ENCODE measurements at regions not wholly inside any gene's neighbourhood (a gene's known extent, or its start where the extent isn't known, plus 50 kb on each side); places are given as distances from the start of the nearest gene placed in this dataset.

DNA sequence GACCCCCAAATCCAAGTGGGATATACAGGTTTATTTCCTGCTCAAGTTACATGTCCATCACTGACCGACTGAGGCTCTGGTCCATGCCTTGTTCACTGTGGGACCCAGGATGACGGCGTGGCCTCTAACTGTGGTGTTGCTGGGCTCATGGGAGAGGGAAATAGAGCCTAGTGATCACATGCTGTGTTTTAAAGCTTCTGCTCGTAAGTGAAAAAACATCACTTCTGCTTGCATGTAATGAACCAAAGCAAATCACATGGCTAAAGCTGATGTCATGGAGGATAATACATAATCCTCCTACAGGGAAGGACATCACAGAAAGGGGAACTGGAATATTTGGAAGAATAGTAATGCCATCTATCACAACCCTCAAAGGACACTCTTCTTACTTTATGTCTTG, 107.6 kb downstream of the FASLG start:
- TF ChIP-seq, protein P1, sequence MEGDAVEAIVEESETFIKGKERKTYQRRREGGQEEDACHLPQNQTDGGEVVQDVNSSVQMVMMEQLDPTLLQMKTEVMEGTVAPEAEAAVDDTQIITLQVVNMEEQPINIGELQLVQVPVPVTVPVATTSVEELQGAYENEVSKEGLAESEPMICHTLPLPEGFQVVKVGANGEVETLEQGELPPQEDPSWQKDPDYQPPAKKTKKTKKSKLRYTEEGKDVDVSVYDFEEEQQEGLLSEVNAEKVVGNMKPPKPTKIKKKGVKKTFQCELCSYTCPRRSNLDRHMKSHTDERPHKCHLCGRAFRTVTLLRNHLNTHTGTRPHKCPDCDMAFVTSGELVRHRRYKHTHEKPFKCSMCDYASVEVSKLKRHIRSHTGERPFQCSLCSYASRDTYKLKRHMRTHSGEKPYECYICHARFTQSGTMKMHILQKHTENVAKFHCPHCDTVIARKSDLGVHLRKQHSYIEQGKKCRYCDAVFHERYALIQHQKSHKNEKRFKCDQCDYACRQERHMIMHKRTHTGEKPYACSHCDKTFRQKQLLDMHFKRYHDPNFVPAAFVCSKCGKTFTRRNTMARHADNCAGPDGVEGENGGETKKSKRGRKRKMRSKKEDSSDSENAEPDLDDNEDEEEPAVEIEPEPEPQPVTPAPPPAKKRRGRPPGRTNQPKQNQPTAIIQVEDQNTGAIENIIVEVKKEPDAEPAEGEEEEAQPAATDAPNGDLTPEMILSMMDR (IDR thresholded peaks at IDR 0.05): no peak
- Mint-ChIP-seq H3K4me1 (peaks cover 38% of the 10 kb centered on the region), H3K4me3 (no peak overlapping the region), H3K36me3 (ENCODE audit: low read depth) (no peaks in the 10 kb centered on the region), H3K27ac (no peak overlapping the region), H3K9me3 (no peaks in the 10 kb centered on the region), H3K27me3 (no peaks in the 10 kb centered on the region)
- peak; percentile 13 for ATAC-seq (ENCODE audit: low read depth)
- no peak for DNase-seq
- CTCF ChIA-PET: interaction anchor here (0.8 to 1.1 kb wide), 2 partner anchors 21 to 424 kb away, joined by 3 to 4 read pairs; no protein-coding TSS in a partner anchor
- intact Hi-C loops (cut with micrococcal nuclease): no loop called here
- POLR2A ChIA-PET: interaction anchor here (0.6 kb wide), 1 partner anchor 53 kb away, joined by 3 read pairs; no protein-coding TSS in a partner anchor

DNA sequence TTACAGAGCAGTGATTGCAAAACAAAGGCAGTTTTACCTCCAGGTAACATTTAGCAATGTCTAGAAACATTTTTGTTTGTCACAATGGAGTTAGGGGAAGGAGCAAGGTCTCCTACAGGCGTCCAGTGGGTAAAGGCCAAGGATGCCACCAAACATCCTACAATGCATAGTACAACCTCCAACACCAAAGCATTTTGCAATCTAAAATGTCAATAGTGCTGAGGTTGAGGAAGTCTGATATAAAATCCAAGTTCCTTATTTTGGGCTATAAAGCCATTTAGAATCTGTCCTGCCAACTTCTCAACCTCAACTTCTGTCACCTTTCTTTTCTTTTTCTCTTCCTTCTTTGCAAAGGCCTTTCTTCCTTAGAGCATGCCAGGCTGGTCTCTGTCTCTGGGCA, 111.2 kb downstream of the FASLG start:
- CTCF ChIA-PET: no interaction called here
- no peak for ATAC-seq (ENCODE audit: low read depth)

DNA sequence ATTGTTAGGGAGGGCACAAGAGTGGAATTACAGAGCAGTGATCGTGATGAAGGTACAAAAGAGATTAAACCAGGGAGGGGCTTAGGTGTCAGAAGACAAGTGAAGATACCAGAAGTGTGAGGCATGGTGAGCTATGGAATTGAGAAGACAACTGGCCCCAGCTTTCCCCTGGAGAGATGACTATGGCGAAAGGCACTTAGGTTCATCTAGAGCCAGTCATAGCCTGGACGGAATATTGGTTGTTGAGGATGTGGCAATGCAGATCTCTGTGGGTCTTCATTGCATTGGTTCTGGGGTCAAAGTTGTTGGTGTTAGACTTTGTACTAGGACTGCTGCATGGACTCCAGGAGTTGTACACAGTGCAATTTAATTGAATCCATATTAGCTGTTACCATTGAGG, 115.7 kb downstream of the FASLG start:
- intact Hi-C loops (cut with micrococcal nuclease): no loop called here
- ChIA-PET POLR2A (no interaction called here), CTCF (interaction anchor here (3.1 kb wide), 1 partner anchor 428 kb away, joined by 16 read pairs; no protein-coding TSS in a partner anchor)
- Mint-ChIP-seq H3K36me3 (ENCODE audit: low read depth) (no peaks in the 10 kb centered on the region), H3K9me3 (no peaks in the 10 kb centered on the region), H3K27ac (no peak overlapping the region), H3K27me3 (no peaks in the 10 kb centered on the region), H3K4me3 (no peak overlapping the region), H3K4me1 (peaks cover 11% of the 10 kb centered on the region)
- TF ChIP-seq, protein P1 (IDR thresholded peaks at IDR 0.05): no peak
- ATAC-seq (ENCODE audit: low read depth) (no peak), DNase-seq (no peak)

More for the DNA sequence above, 111.2 kb downstream of the FASLG start:
- H3K4me3 Mint-ChIP-seq: no peak overlapping the region
- POLR2A ChIA-PET: no interaction called here
- intact Hi-C loops (cut with micrococcal nuclease): no loop called here
- peaks cover 18% of the 10 kb centered on the region for H3K4me1 Mint-ChIP-seq
- no peak overlapping the region for H3K27ac Mint-ChIP-seq
- no peaks in the 10 kb centered on the region for H3K27me3 Mint-ChIP-seq
- no peaks in the 10 kb centered on the region for H3K36me3 Mint-ChIP-seq (ENCODE audit: low read depth)
- TF ChIP-seq, protein P1 (IDR thresholded peaks at IDR 0.05): no peak
- H3K9me3 Mint-ChIP-seq: no peaks in the 10 kb centered on the region
- DNase-seq: no peak

DNA sequence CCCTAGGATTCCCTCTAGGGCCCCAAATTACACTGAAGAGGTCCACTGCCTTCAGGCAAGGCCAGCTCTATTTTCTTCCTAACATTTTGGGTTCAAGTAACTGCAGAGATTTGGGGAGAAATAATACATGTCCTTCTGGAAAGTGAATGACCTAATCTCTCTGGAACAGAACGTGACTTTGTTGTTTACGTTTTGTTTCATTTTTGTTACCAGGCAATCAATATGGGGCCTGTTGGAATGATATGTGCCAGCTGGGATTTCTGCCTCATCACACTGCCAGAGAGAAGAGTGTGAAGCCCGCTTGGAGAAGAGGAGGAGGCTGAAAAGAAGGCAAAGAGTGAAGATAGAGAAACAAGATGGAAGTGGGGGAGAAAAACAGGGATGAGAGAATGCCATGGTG, 116.7 kb downstream of the FASLG start:
- Mint-ChIP-seq H3K27me3 (no peaks in the 10 kb centered on the region), H3K27ac (no peak overlapping the region), H3K4me3 (no peak overlapping the region), H3K36me3 (ENCODE audit: low read depth) (no peaks in the 10 kb centered on the region), H3K4me1 (peaks cover 9% of the 10 kb centered on the region), H3K9me3 (no peaks in the 10 kb centered on the region)
- ChIA-PET CTCF (interaction anchor here (3.1 kb wide), 1 partner anchor 427 kb away, joined by 16 read pairs; no protein-coding TSS in a partner anchor), POLR2A (no interaction called here)
- intact Hi-C loops (cut with micrococcal nuclease): no loop called here
- ATAC-seq (ENCODE audit: low read depth): no peak
- DNase-seq: no peak
- TF ChIP-seq, protein P1 (IDR thresholded peaks at IDR 0.05): no peak

DNA sequence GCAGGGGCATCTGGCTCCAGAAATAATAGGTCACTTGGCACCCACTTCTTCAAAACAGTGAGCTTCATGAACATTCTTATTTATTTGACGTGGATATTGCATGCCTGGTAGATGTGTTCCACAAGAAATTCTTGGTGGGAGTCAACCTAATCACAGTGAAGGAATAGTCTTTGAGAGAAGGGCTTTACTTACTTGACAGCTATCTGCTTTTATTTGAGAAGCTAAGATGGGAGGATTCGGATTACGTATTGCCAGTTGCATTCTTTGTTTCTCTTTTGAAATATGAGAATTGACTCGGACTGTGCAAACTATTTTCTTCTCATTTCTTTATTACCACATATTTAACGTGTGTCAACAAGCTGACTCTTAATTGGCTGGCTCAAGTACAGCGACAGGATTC, 117.2 kb downstream of the FASLG start:
- Mint-ChIP-seq H3K4me1 (peaks cover 13% of the 10 kb centered on the region), H3K27ac (no peak overlapping the region), H3K9me3 (no peaks in the 10 kb centered on the region), H3K27me3 (no peaks in the 10 kb centered on the region), H3K4me3 (no peak overlapping the region), H3K36me3 (ENCODE audit: low read depth) (no peaks in the 10 kb centered on the region)
- POLR2A ChIA-PET: no interaction called here
- TF ChIP-seq, protein P1 (IDR thresholded peaks at IDR 0.05): no peak
- CTCF ChIA-PET: interaction anchor here (1.3 to 3.1 kb wide), 2 partner anchors 31 to 427 kb away, joined by 3 to 16 read pairs; no protein-coding TSS in a partner anchor
- ATAC-seq (ENCODE audit: low read depth) (no peak), DNase-seq (no peak)
- intact Hi-C loops (cut with micrococcal nuclease): no loop called here

Measured in activated B cell treated with CpG ODN at 0.5 μM for 24 hours (primary cell).